ACC112 (cell line): ENCODE measurements at regions not wholly inside any gene's neighbourhood (a gene's known extent, or its start where the extent isn't known, plus 50 kb on each side); places are given as distances from the start of the nearest gene placed in this dataset.
A peak's percentile ranks its signal among the peaks of the same experiment; 100 is the strongest.

Experiments used
- H2AFZ ChIP-seq: fragments of 200-600 bp; sonication (generic); one replicate; pipeline ENCODE4 v1.6.0; 2017; ENCODE audit warnings: antibody characterized with exemption, low read length; ENCODE audit not compliant: unreplicated experiment
- H3K27ac ChIP-seq: fragments of 200-600 bp; sonication (generic); 2 replicates; pipeline ENCODE4 v1.5.1; 2014; ENCODE audit warnings: low read depth, mild to moderate bottlenecking, antibody characterized with exemption, low read length, moderate library complexity
- H3K27me3 ChIP-seq: fragments of 200-600 bp; sonication (generic); 2 replicates; pipeline ENCODE4 v1.6.1; 2014; ENCODE audit warnings: mild to moderate bottlenecking, antibody characterized with exemption, low read length, moderate library complexity, mixed read lengths; ENCODE audit not compliant: insufficient read depth
- H3K36me3 ChIP-seq: fragments of 200-600 bp; sonication (generic); 2 replicates; pipeline ENCODE4 v1.6.1; 2016; ENCODE audit warnings: mild to moderate bottlenecking, antibody characterized with exemption, low read length, moderate library complexity, mixed read lengths; ENCODE audit not compliant: insufficient read depth
- H3K4me1 ChIP-seq: fragments of 200-600 bp; sonication (generic); one replicate; pipeline ENCODE4 v1.6.1; 2016; ENCODE audit warnings: low read length, mixed read lengths; ENCODE audit not compliant: insufficient read depth, unreplicated experiment, control insufficient read depth
- H3K4me3 ChIP-seq: fragments of 200-600 bp; sonication (generic); 2 replicates; pipeline ENCODE4 v1.5.1; 2014; ENCODE audit warnings: mild to moderate bottlenecking, low read depth, low read length
- H3K79me2 ChIP-seq: fragments of 200-600 bp; sonication (generic); one replicate; pipeline ENCODE4 v1.6.0; 2016; ENCODE audit warnings: low read length; ENCODE audit not compliant: control insufficient read depth, unreplicated experiment, insufficient read depth

GRCh38 chr13:109357751-109358471 lies 428.5 kb downstream of the IRS2 start:
- Histone ChIP-seq H3K27ac (no peak overlapping the region), H3K27me3 (no peaks in the 10 kb centered on the region), H3K79me2 (no peaks in the 10 kb centered on the region), H3K4me3 (no peak overlapping the region), H3K4me1 (no peaks in the 10 kb centered on the region), H2AFZ (no peak overlapping the region), H3K36me3 (no peaks in the 10 kb centered on the region)

- Histone ChIP-seq H2AFZ (no peak overlapping the region), H3K79me2 (no peaks in the 10 kb centered on the region), H3K27me3 (no peaks in the 10 kb centered on the region), H3K4me1 (no peaks in the 10 kb centered on the region), H3K4me3 (no peak overlapping the region), H3K27ac (no peak overlapping the region), H3K36me3 (no peaks in the 10 kb centered on the region)
Measured at GRCh38 chr13:109355875-109356434, 430.4 kb downstream of the IRS2 start.

GRCh38 chr13:109355166-109355565 lies 431.2 kb downstream of the IRS2 start:
- Histone ChIP-seq H3K27me3 (no peaks in the 10 kb centered on the region), H3K79me2 (no peaks in the 10 kb centered on the region), H3K4me1 (no peaks in the 10 kb centered on the region), H3K4me3 (no peak overlapping the region), H2AFZ (no peak overlapping the region), H3K36me3 (no peaks in the 10 kb centered on the region), H3K27ac (no peak overlapping the region)

- H3K27ac ChIP-seq: no peak overlapping the region
- H3K27me3 ChIP-seq: no peaks in the 10 kb centered on the region
- H3K36me3 ChIP-seq: no peaks in the 10 kb centered on the region
- H3K4me3 ChIP-seq: no peak overlapping the region
- no peak overlapping the region for H2AFZ ChIP-seq
- H3K4me1 ChIP-seq: peaks cover 16% of the 10 kb centered on the region
- H3K79me2 ChIP-seq: no peaks in the 10 kb centered on the region
Measured at GRCh38 chr13:109351236-109351635, 435.1 kb downstream of the IRS2 start.

GRCh38 chr13:109348519-109349258 lies 437.7 kb downstream of the IRS2 start:
- Histone ChIP-seq H2AFZ (no peak overlapping the region), H3K27me3 (no peaks in the 10 kb centered on the region), H3K79me2 (no peaks in the 10 kb centered on the region), H3K4me3 (peak overlapping the region; percentile 15), H3K4me1 (peaks cover 38% of the 10 kb centered on the region), H3K27ac (peak overlapping the region; percentile 93), H3K36me3 (no peaks in the 10 kb centered on the region)

GRCh38 chr13:109346060-109346459 lies 440.3 kb downstream of the IRS2 start:
- H3K36me3 ChIP-seq: no peaks in the 10 kb centered on the region
- peaks cover 38% of the 10 kb centered on the region for H3K4me1 ChIP-seq
- peak overlapping the region; percentile 40 for H2AFZ ChIP-seq
- no peaks in the 10 kb centered on the region for H3K79me2 ChIP-seq
- no peaks in the 10 kb centered on the region for H3K27me3 ChIP-seq
- no peak overlapping the region for H3K4me3 ChIP-seq
- peak overlapping the region; percentile 38 for H3K27ac ChIP-seq

GRCh38 chr13:109345433-109345941 lies 440.9 kb downstream of the IRS2 start:
- H3K27me3 ChIP-seq: no peaks in the 10 kb centered on the region
- H2AFZ ChIP-seq: peak overlapping the region; percentile 40
- no peaks in the 10 kb centered on the region for H3K36me3 ChIP-seq
- H3K4me3 ChIP-seq: no peak overlapping the region
- peaks cover 38% of the 10 kb centered on the region for H3K4me1 ChIP-seq
- H3K79me2 ChIP-seq: no peaks in the 10 kb centered on the region
- peak overlapping the region; percentile 38 for H3K27ac ChIP-seq

- Histone ChIP-seq H3K4me3 (no peak overlapping the region; the same call in 1 of the 2 replicates), H3K4me1 (peaks cover 35% of the 10 kb centered on the region), H3K27ac (peak overlapping the region; percentile 38)
Measured at GRCh38 chr13:109344552-109345157, 441.7 kb downstream of the IRS2 start.

GRCh38 chr13:109336730-109337129 lies 449.7 kb downstream of the IRS2 start:
- no peaks in the 10 kb centered on the region for H3K27me3 ChIP-seq
- H3K36me3 ChIP-seq: no peaks in the 10 kb centered on the region
- H3K27ac ChIP-seq: peak overlapping the region; percentile 67
- H3K4me3 ChIP-seq: no peak overlapping the region
- no peak overlapping the region for H2AFZ ChIP-seq
- no peaks in the 10 kb centered on the region for H3K79me2 ChIP-seq
- peaks cover 19% of the 10 kb centered on the region for H3K4me1 ChIP-seq

More at GRCh38 chr13:109344552-109345157, 441.7 kb downstream of the IRS2 start:
- peak overlapping the region; percentile 55 for H2AFZ ChIP-seq
- no peaks in the 10 kb centered on the region for H3K27me3 ChIP-seq
- no peaks in the 10 kb centered on the region for H3K36me3 ChIP-seq
- no peaks in the 10 kb centered on the region for H3K79me2 ChIP-seq

- H3K27me3 ChIP-seq: no peaks in the 10 kb centered on the region
- H3K4me1 ChIP-seq: peaks cover 32% of the 10 kb centered on the region
- H3K27ac ChIP-seq: no peak overlapping the region
- no peak overlapping the region for H3K4me3 ChIP-seq
- no peaks in the 10 kb centered on the region for H3K36me3 ChIP-seq
- H3K79me2 ChIP-seq: no peaks in the 10 kb centered on the region
- H2AFZ ChIP-seq: no peak overlapping the region
Measured at GRCh38 chr13:109333893-109334651, 452.3 kb downstream of the IRS2 start.
